H1 (cell line): ENCODE measurements at regions not wholly inside any gene's neighbourhood (a gene's known extent, or its start where the extent isn't known, plus 50 kb on each side); places are given as distances from the start of the nearest gene placed in this dataset.

ENCODE experiments used
- ATF3 ChIP-seq: IDR thresholded peaks from 2 replicates; pipeline ENCODE4 v1.6.1; 2011; ENCODE audit warnings: low read depth, mild to moderate bottlenecking, low read length; ENCODE audit not compliant: insufficient read depth
- BRCA1 ChIP-seq: IDR thresholded peaks from 2 replicates; pipeline ENCODE4 v1.6.1; 2012; ENCODE audit warnings: low read depth, low read length, improper control_type of control experiment
- CBX5 ChIP-seq: fragments of 300-800, 300-1000 bp; sonication (generic); IDR thresholded peaks from 2 replicates; pipeline ENCODE4 v1.7.1; 2016; ENCODE audit warnings: antibody characterized with exemption, low read length, low read depth
- CHD7 ChIP-seq: fragments of 300-600 bp; sonication (generic); IDR thresholded peaks from 2 replicates; pipeline ENCODE4 v1.7.1; 2012; ENCODE audit warnings: low read length, moderate library complexity, mild to moderate bottlenecking, inconsistent platforms; ENCODE audit not compliant: insufficient replicate concordance
- GTF2F1 ChIP-seq: IDR thresholded peaks from 2 replicates; pipeline ENCODE4 v1.6.1; 2012; ENCODE audit warnings: low read depth, low read length, improper control_type of control experiment, borderline replicate concordance
- KDM5A ChIP-seq: fragments of 200-600 bp; IDR thresholded peaks from 2 replicates; pipeline ENCODE4 v1.7.1; 2012; ENCODE audit warnings: mild to moderate bottlenecking, low read length, inconsistent platforms, mixed read lengths
- MAX ChIP-seq: IDR thresholded peaks from 2 replicates; pipeline ENCODE4 v1.6.1; 2012; ENCODE audit warnings: inconsistent platforms
- SIX5 ChIP-seq: IDR thresholded peaks from 2 replicates; pipeline ENCODE4 v1.6.1; 2011; ENCODE audit warnings: mild to moderate bottlenecking, low read depth, low read length
- TAF7 ChIP-seq: optimal IDR thresholded peaks from 2 replicates; pipeline ENCODE3; 2011; ENCODE audit warnings: low read depth, mild to moderate bottlenecking, inconsistent platforms, low read length, moderate library complexity, borderline replicate concordance
- ZNF274 ChIP-seq: IDR thresholded peaks from 2 replicates; pipeline ENCODE4 v1.7.0; 2012; ENCODE audit warnings: low read length, borderline replicate concordance; ENCODE audit errors: extremely low read depth

- TF ChIP-seq CHD7 (no peak), MAX (no peak), ZNF274 (no peak), KDM5A (no peak), ATF3 (no peak), BRCA1 (no peak), GTF2F1 (no peak), TAF7 (no peak), CBX5 (no peak), SIX5 (no peak)
Measured at GRCh38 chr4:23268072-23268771, 575.5 kb downstream of the GBA3 start (continued).
